CD14-positive monocyte (primary cell): ENCODE measurements at regions not wholly inside any gene's neighbourhood (a gene's known extent, or its start where the extent isn't known, plus 50 kb on each side); places are given as distances from the start of the nearest gene placed in this dataset.

Experiments used
- DNase-seq, 3 donors: peaks; one replicate each; pipeline ENCODE4 v3.0.0-alpha.2; 2011 to 2022
- H2AFZ ChIP-seq: 2 replicates; pipeline ENCODE4 v1.6.0; 2012; ENCODE audit warnings: mild to moderate bottlenecking, low read depth, low read length, inconsistent platforms; ENCODE audit not compliant: insufficient read depth, poor library complexity, severe bottlenecking
- H3K27ac ChIP-seq, 2 donors: 1 replicate in 1 of 2; 2 replicates in 1 of 2; pipeline ENCODE4 v1.5.1; 2012 to 2013; ENCODE audit warnings: low read length in 2 of 2, control low read depth in 1 of 2, inconsistent platforms in 1 of 2, low read depth in 1 of 2, mild to moderate bottlenecking in 1 of 2
- H3K27me3 ChIP-seq, 2 donors: one replicate each; pipeline versions ENCODE4 v1.6.0 to v1.6.1; 2011 to 2013; ENCODE audit warnings: low read length in 2 of 2; ENCODE audit not compliant: control insufficient read depth in 2 of 2, insufficient read depth in 2 of 2
- H3K36me3 ChIP-seq, 2 donors: replicated peaks in 1 of 2; 1 replicate in 1 of 2; 2 replicates in 1 of 2; pipeline versions ENCODE4 v1.5.1 to v1.6.1; 2012 to 2013; ENCODE audit warnings: low read length in 2 of 2, control low read depth in 1 of 2, inconsistent platforms in 1 of 2, mild to moderate bottlenecking in 1 of 2; ENCODE audit not compliant: insufficient read depth in 2 of 2, control insufficient read depth in 1 of 2
- H3K4me1 ChIP-seq, 2 donors: 1 replicate in 1 of 2; 2 replicates in 1 of 2; pipeline versions ENCODE4 v1.5.1 to v1.6.1; 2012 to 2013; ENCODE audit warnings: low read length in 2 of 2, control low read depth in 1 of 2, inconsistent platforms in 1 of 2, mild to moderate bottlenecking in 1 of 2, moderate library complexity in 1 of 2; ENCODE audit not compliant: insufficient read depth in 2 of 2, control insufficient read depth in 1 of 2
- H3K4me2 ChIP-seq: replicated peaks from 2 replicates; pipeline ENCODE3; 2012; ENCODE audit warnings: low read length, moderate library complexity, mild to moderate bottlenecking; ENCODE audit not compliant: poor library complexity, severe bottlenecking; ENCODE audit errors: extremely low read depth
- H3K4me3 ChIP-seq, 3 experiments: fragments of 200-600 bp in 1 of 3; sonication (generic) in 1 of 3; replicated peaks in 1 of 3; 1 replicate in 2 of 3; 2 replicates in 1 of 3; pipeline ENCODE4 v1.5.1; 2011 to 2013; ENCODE audit warnings: low read length in 3 of 3, mild to moderate bottlenecking in 3 of 3, control low read depth in 2 of 3, low read depth in 2 of 3, inconsistent platforms in 1 of 3, moderate library complexity in 1 of 3
- H3K79me2 ChIP-seq: 2 replicates; pipeline ENCODE4 v1.6.0; 2012; ENCODE audit warnings: mild to moderate bottlenecking, control low read depth, inconsistent platforms, low read length, moderate library complexity; ENCODE audit not compliant: insufficient read depth
- H3K9ac ChIP-seq: 2 replicates; pipeline ENCODE4 v1.6.0; 2017; ENCODE audit warnings: low read length, mild to moderate bottlenecking; ENCODE audit not compliant: insufficient read depth, poor library complexity, severe bottlenecking
- H3K9me3 ChIP-seq, 2 donors: replicated peaks in 1 of 2; 1 replicate in 1 of 2; 2 replicates in 1 of 2; pipeline versions ENCODE4 v1.5.1 to v1.6.1; 2012 to 2013; ENCODE audit warnings: low read length in 2 of 2, control low read depth in 1 of 2; ENCODE audit not compliant: control insufficient read depth in 1 of 2, insufficient read depth in 1 of 2
- H4K20me1 ChIP-seq: 2 replicates; pipeline ENCODE4 v1.6.0; 2012; ENCODE audit warnings: mild to moderate bottlenecking, low read length, control low read depth, moderate library complexity; ENCODE audit not compliant: insufficient read depth
- H3K27ac Mint-ChIP-seq, 7 donors: one replicate each; pipeline ENCODE4 v1.8.0; 2020; ENCODE audit warnings: mild to moderate bottlenecking in 7 of 7, mixed read lengths in 7 of 7, moderate library complexity in 6 of 7, inconsistent platforms in 2 of 7
- H3K27me3 Mint-ChIP-seq, 3 donors: one replicate each; pipeline ENCODE4 v1.8.0; 2021 to 2022; ENCODE audit warnings: low read depth in 3 of 3, mild to moderate bottlenecking in 3 of 3, mixed read lengths in 3 of 3, moderate library complexity in 3 of 3, inconsistent platforms in 1 of 3
- H3K36me3 Mint-ChIP-seq, 2 donors: one replicate each; pipeline ENCODE4 v1.8.0; 2020; ENCODE audit warnings: mixed read lengths in 2 of 2, inconsistent platforms in 1 of 2, mild to moderate bottlenecking in 1 of 2
- H3K4me1 Mint-ChIP-seq: one replicate; pipeline ENCODE4 v1.8.0; 2020; ENCODE audit warnings: mild to moderate bottlenecking, mixed read lengths
- H3K4me3 Mint-ChIP-seq, 2 donors: one replicate each; pipeline ENCODE4 v1.8.0; 2020; ENCODE audit warnings: mild to moderate bottlenecking in 2 of 2, mixed read lengths in 2 of 2, moderate library complexity in 1 of 2
- H3K9me3 Mint-ChIP-seq, 7 donors: one replicate each; pipeline ENCODE4 v1.8.0; 2020 to 2022; ENCODE audit warnings: mixed read lengths in 7 of 7, mild to moderate bottlenecking in 6 of 7, moderate library complexity in 6 of 7, inconsistent platforms in 2 of 7
- WGBS: methylation state at CpG from one replicate; pipeline ENCODE4 v1.1.5; 2013; ENCODE audit warnings: missing lambda C conversion rate; ENCODE audit not compliant: insufficient coverage; 5-methylcytosine and 5-hydroxymethylcytosine counted together
- intact Hi-C, 2 donors: fragments of 100-400 bp; cut with micrococcal nuclease; formaldehyde crosslinking; loops; one replicate each; pipeline versions ENCODE4 v1.15.0 to v1.15.1; 2023
- TF ChIP-seq, protein P1 (sequence below): fragments of 200-600 bp; IDR thresholded peaks from one replicate; pipeline ENCODE4 v1.8.0; 2022; ENCODE audit warnings: antibody characterized with exemption, mild to moderate bottlenecking

DNA sequence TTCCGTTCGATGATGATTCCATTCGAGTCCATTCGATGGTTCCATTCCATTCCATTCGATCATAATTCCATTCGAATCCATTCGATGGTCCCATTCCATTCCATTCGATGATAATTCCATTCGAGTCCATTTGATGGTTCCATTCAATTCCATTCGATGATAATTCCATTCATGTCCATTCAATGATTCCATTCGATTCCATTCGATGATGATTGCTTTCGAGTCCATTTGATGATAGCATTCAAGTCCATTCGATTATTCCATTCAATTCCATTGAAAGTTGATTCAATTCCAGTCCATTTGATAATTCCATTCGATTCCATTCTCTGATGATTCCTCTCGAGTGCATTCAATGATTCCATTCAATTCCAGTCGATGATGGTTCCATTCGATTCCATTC, 3895.3 kb downstream of the SRGAP2C start:
- Mint-ChIP-seq H3K36me3 (no peaks in the 10 kb centered on the region), H3K27ac (no peak overlapping the region), H3K9me3 (peaks cover 19 to 53% (median 41%) of the 10 kb centered on the region in 7 donors), H3K27me3 (no peaks in the 10 kb centered on the region), H3K4me3 (no peak overlapping the region), H3K4me1 (no peaks in the 10 kb centered on the region)
- no peak overlapping the region for H3K27ac ChIP-seq
- no peaks in the 10 kb centered on the region for H3K4me1 ChIP-seq
- no peaks in the 10 kb centered on the region for H3K36me3 ChIP-seq
- H4K20me1 ChIP-seq, result no peaks in the 10 kb centered on the region
- intact Hi-C loops, result no loop called here
- H3K9ac ChIP-seq, result no peak overlapping the region
- DNase-seq, result no peak
- no peaks in the 10 kb centered on the region for H3K27me3 ChIP-seq
- no peak overlapping the region for H3K4me2 ChIP-seq
- WGBS, result 70% methylated on average over 18 of the region's 18 CpGs
- no peaks in the 10 kb centered on the region for H3K79me2 ChIP-seq
- H2AFZ ChIP-seq, result no peak overlapping the region
- TF ChIP-seq, protein P1, sequence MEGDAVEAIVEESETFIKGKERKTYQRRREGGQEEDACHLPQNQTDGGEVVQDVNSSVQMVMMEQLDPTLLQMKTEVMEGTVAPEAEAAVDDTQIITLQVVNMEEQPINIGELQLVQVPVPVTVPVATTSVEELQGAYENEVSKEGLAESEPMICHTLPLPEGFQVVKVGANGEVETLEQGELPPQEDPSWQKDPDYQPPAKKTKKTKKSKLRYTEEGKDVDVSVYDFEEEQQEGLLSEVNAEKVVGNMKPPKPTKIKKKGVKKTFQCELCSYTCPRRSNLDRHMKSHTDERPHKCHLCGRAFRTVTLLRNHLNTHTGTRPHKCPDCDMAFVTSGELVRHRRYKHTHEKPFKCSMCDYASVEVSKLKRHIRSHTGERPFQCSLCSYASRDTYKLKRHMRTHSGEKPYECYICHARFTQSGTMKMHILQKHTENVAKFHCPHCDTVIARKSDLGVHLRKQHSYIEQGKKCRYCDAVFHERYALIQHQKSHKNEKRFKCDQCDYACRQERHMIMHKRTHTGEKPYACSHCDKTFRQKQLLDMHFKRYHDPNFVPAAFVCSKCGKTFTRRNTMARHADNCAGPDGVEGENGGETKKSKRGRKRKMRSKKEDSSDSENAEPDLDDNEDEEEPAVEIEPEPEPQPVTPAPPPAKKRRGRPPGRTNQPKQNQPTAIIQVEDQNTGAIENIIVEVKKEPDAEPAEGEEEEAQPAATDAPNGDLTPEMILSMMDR, result no peak
- peaks cover 37 to 75% of the 10 kb centered on the region in 2 donors for H3K9me3 ChIP-seq
- H3K4me3 ChIP-seq, result no peak overlapping the region

DNA sequence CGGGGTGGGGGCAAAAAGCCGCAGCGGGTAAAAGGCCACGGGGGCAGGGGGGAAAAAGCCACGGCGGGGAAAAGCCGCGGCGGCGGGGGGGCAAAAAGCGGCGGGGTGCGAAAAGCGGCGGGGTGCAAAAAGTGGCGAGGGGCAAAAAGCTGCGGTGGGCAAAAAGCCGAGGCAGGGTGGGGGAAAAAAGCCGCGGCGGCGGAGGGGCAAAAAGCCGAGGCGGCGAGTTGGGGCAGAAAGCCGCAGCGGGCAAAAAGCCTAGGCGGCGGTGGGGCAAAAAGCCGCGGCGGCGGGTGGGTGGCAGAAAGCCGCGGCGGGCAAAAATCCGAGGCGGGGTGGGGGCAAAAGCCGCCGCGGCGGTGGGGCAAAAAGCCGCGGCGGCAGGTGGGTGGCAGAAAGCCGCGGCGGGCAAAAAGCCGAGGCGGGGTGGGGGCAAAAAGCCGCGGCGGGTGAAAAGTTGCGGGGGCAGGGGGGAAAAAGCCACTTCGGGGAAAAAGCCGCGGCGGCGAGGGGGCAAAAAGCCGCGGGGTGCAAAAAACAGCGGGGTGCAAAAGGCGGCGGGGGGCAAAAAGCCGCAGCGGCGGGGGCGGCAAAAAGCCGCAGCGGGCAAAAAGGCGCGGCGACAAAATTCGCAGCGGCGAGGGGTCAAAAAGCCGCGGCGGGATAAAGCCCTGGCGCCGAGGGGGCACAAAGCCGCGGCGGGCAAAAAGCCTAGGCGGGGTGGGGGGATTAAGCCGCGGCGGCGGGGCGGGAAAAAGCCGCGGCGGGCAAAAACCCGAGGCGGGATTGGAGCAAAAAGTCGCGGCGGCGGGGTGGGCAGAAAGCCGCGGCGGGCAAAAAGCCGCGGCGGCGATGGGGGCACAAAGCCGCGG, 3901.2 kb downstream of the SRGAP2C start:
- no peak overlapping the region for H3K27ac ChIP-seq
- Mint-ChIP-seq H3K36me3 (no peaks in the 10 kb centered on the region), H3K27me3 (peaks cover 0 to 8% (median 0%) of the 10 kb centered on the region in 3 donors), H3K27ac (no peak overlapping the region), H3K9me3 (peaks cover 27 to 53% (median 40%) of the 10 kb centered on the region in 7 donors), H3K4me3 (no peak overlapping the region), H3K4me1 (no peaks in the 10 kb centered on the region)
- no peak overlapping the region for H3K4me3 ChIP-seq
- H3K36me3 ChIP-seq, result no peaks in the 10 kb centered on the region
- intact Hi-C loops, result no loop called here
- H3K27me3 ChIP-seq, result no peaks in the 10 kb centered on the region
- H3K79me2 ChIP-seq, result no peaks in the 10 kb centered on the region
- H4K20me1 ChIP-seq, result no peaks in the 10 kb centered on the region
- H3K9ac ChIP-seq, result no peak overlapping the region
- no peak for DNase-seq
- H3K4me2 ChIP-seq, result no peak overlapping the region
- TF ChIP-seq, protein P1, result no peak
- H2AFZ ChIP-seq, result no peak overlapping the region
- peaks cover 48 to 54% of the 10 kb centered on the region in 2 donors for H3K9me3 ChIP-seq
- no peaks in the 10 kb centered on the region for H3K4me1 ChIP-seq
- WGBS, result 64% methylated on average over 92 of the region's 108 CpGs
